B cell (primary cell): ENCODE measurements at regions not wholly inside any gene's neighbourhood (a gene's known extent, or its start where the extent isn't known, plus 50 kb on each side); places are given as distances from the start of the nearest gene placed in this dataset.

Experiments
- CTCF ChIP-seq: fragments of 200-600 bp; IDR thresholded peaks from one replicate; pipeline ENCODE4 v1.8.0; 2022; ENCODE audit warnings: antibody characterized with exemption, mild to moderate bottlenecking
- EZH2 ChIP-seq: IDR thresholded peaks from 2 replicates; pipeline ENCODE4 v1.6.1; 2012; ENCODE audit warnings: borderline replicate concordance, low read depth, mild to moderate bottlenecking, moderate library complexity, low read length; ENCODE audit not compliant: insufficient read depth, poor library complexity, severe bottlenecking

GRCh38 chr2:51810197-51810596, 778.3 kb upstream of the NRXN1 start:
- TF ChIP-seq CTCF (no peak), EZH2 (no peak)
